ENCODE measurements at regions not wholly inside any gene's neighbourhood (a gene's known extent, or its start where the extent isn't known, plus 50 kb on each side); places are given as distances from the start of the nearest gene placed in this dataset.

DNA sequence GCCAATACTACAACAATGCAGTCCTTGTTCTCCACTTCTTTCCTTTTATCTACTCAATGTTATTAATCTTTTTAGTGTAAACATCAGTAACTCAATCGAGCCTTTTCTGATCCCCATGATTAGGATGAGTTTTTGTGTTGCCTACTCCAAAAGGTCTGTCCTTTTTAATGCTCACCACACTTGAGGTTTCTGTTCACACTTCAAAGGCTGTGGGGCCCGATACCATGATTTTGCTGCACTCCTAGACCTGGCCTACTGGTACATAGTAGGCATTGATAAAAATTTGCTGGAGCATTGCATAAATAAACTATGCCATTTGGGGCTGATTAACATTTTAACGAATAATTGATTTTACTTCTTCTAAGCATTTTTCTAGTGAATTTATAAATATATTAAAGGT lies 125.4 kb upstream of the KLF12 start (continued):
- TF ChIP-seq, protein P1, sequence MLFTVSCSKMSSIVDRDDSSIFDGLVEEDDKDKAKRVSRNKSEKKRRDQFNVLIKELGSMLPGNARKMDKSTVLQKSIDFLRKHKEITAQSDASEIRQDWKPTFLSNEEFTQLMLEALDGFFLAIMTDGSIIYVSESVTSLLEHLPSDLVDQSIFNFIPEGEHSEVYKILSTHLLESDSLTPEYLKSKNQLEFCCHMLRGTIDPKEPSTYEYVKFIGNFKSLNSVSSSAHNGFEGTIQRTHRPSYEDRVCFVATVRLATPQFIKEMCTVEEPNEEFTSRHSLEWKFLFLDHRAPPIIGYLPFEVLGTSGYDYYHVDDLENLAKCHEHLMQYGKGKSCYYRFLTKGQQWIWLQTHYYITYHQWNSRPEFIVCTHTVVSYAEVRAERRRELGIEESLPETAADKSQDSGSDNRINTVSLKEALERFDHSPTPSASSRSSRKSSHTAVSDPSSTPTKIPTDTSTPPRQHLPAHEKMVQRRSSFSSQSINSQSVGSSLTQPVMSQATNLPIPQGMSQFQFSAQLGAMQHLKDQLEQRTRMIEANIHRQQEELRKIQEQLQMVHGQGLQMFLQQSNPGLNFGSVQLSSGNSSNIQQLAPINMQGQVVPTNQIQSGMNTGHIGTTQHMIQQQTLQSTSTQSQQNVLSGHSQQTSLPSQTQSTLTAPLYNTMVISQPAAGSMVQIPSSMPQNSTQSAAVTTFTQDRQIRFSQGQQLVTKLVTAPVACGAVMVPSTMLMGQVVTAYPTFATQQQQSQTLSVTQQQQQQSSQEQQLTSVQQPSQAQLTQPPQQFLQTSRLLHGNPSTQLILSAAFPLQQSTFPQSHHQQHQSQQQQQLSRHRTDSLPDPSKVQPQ (CRISPR knock-in tag; IDR thresholded peaks at IDR 0.05; ENCODE audit: borderline replicate concordance): no peak
- TF ChIP-seq, protein P2, sequence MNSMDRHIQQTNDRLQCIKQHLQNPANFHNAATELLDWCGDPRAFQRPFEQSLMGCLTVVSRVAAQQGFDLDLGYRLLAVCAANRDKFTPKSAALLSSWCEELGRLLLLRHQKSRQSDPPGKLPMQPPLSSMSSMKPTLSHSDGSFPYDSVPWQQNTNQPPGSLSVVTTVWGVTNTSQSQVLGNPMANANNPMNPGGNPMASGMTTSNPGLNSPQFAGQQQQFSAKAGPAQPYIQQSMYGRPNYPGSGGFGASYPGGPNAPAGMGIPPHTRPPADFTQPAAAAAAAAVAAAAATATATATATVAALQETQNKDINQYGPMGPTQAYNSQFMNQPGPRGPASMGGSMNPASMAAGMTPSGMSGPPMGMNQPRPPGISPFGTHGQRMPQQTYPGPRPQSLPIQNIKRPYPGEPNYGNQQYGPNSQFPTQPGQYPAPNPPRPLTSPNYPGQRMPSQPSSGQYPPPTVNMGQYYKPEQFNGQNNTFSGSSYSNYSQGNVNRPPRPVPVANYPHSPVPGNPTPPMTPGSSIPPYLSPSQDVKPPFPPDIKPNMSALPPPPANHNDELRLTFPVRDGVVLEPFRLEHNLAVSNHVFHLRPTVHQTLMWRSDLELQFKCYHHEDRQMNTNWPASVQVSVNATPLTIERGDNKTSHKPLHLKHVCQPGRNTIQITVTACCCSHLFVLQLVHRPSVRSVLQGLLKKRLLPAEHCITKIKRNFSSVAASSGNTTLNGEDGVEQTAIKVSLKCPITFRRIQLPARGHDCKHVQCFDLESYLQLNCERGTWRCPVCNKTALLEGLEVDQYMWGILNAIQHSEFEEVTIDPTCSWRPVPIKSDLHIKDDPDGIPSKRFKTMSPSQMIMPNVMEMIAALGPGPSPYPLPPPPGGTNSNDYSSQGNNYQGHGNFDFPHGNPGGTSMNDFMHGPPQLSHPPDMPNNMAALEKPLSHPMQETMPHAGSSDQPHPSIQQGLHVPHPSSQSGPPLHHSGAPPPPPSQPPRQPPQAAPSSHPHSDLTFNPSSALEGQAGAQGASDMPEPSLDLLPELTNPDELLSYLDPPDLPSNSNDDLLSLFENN (IDR thresholded peaks at IDR 0.05; ENCODE audit: low read depth in 2 of 2, low read length in 2 of 2): no peak
- TF ChIP-seq ZNF253 (CRISPR knock-in tag; conservative IDR thresholded peaks at IDR 0.05): no peak
- no peak for TF ChIP-seq RUNX1 (IDR thresholded peaks at IDR 0.05; ENCODE audit: low read depth)
- no peak for TF ChIP-seq PPARD (CRISPR knock-in tag; IDR thresholded peaks at IDR 0.05)

DNA sequence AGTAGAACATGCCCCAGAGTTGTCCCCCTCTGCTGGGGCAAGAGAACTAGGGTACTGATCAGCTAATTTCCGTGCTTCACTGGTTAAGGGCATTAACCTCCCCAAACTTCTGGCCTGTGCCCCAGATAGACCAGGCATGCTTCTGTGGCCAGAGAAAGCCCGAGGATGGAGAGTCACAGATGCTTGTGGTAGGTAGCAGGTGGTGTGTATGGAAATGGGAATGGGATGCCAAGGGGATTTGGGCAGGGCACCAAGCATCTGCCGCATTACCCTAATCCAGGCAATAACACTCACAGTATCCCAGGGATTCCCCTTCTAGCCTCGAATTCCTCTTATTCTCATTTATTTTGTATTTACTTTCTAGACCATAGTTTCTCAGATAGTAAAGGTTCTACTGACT lies 124.8 kb upstream of the KLF12 start:
- no peak for ATAC-seq

More for the DNA sequence above, 124.8 kb upstream of the KLF12 start:
- H3K9me3 ChIP-seq (replicated peaks; ENCODE audit: control insufficient read depth, insufficient read depth, low read depth, low read length): no peaks in the 10 kb centered on the region
- in situ Hi-C loops (cut with MboI): no loop called here
- ChIA-PET POLR2A (no interaction called here), CTCF (ENCODE audit: low intra/inter-chr PET ratio) (no interaction called here)
- no TSS peak for BruUV-seq (replicated peaks)
- H3K9me1 ChIP-seq (ENCODE audit: control insufficient read depth, insufficient read depth, low read length): no peaks in the 10 kb centered on the region
- H4K20me1 ChIP-seq (replicated peaks; ENCODE audit: control insufficient read depth, insufficient read depth, low read length): no peaks in the 10 kb centered on the region
- no peak overlapping the region for H3K27ac ChIP-seq (ENCODE audit: extremely low read depth, low read depth, low read length)
- H3K36me3 ChIP-seq (ENCODE audit: control insufficient read depth, insufficient read depth, low read length): no peaks in the 10 kb centered on the region
- H3K9ac ChIP-seq (ENCODE audit: insufficient read depth in 1 of 2, low read depth in 2 of 2, low read length in 2 of 2): no peak overlapping the region
- H2AFZ ChIP-seq (ENCODE audit: low read depth, low read length): no peak overlapping the region
- H3K4me3 ChIP-seq: no peak overlapping the region
- H3K4me1 ChIP-seq (replicated peaks in 1 of 2; ENCODE audit: control insufficient read depth in 2 of 2, insufficient read depth in 2 of 2, low read length in 2 of 2): no peaks in the 10 kb centered on the region
- no peaks in the 10 kb centered on the region for H3K79me2 ChIP-seq (ENCODE audit: control insufficient read depth, insufficient read depth, low read length)
- WGBS (ENCODE audit: insufficient coverage, low coverage, missing lambda C conversion rate): 0% methylated on average over 1 of the region's 4 CpGs
- intact Hi-C loops (cut with micrococcal nuclease): no loop called here
- DNase-seq (ENCODE audit: extremely low read depth in 1 of 4, low spot score in 3 of 4) (no peak), FAIRE-seq (no peak)
- H3K27me3 ChIP-seq (ENCODE audit: control insufficient read depth in 2 of 2, insufficient read depth in 2 of 2, low read length in 2 of 2): no peaks in the 10 kb centered on the region
- H3K4me2 ChIP-seq (ENCODE audit: insufficient read depth, low read length): no peak overlapping the region
- TF ChIP-seq RBBP5 (IDR thresholded peaks at IDR 0.05; ENCODE audit: borderline replicate concordance, insufficient read depth, low read length, poor library complexity, severe bottlenecking): no peak
- TF ChIP-seq SMARCA5 (IDR thresholded peaks at IDR 0.05): no peak
- TF ChIP-seq, protein P3, sequence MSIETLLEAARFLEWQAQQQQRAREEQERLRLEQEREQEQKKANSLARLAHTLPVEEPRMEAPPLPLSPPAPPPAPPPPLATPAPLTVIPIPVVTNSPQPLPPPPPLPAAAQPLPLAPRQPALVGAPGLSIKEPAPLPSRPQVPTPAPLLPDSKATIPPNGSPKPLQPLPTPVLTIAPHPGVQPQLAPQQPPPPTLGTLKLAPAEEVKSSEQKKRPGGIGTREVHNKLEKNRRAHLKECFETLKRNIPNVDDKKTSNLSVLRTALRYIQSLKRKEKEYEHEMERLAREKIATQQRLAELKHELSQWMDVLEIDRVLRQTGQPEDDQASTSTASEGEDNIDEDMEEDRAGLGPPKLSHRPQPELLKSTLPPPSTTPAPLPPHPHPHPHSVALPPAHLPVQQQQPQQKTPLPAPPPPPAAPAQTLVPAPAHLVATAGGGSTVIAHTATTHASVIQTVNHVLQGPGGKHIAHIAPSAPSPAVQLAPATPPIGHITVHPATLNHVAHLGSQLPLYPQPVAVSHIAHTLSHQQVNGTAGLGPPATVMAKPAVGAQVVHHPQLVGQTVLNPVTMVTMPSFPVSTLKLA (conservative IDR thresholded peaks at IDR 0.05): no peak
- TF ChIP-seq TBL1XR1 (IDR thresholded peaks at IDR 0.05; ENCODE audit: low read length in 2 of 2): no peak
- no peak for TF ChIP-seq CHD1 (IDR thresholded peaks at IDR 0.05; ENCODE audit: low read length)
- no peak for TF ChIP-seq MTA2 (IDR thresholded peaks at IDR 0.05; ENCODE audit: low read depth)
- TF ChIP-seq LEF1 (IDR thresholded peaks at IDR 0.05): no peak
- TF ChIP-seq NUFIP1 (IDR thresholded peaks at IDR 0.05; ENCODE audit: partially characterized antibody): no peak

Measured in K562 (cell line).